DND-41 (cell line): ENCODE measurements at regions not wholly inside any gene's neighbourhood (a gene's known extent, or its start where the extent isn't known, plus 50 kb on each side); places are given as distances from the start of the nearest gene placed in this dataset.

Experiments
- ATAC-seq: fragments of 200-7000 bp; cut with Tn5 transposase; 3 replicates; pipeline ENCODE4 v1.9.1; 2021; ENCODE audit warnings: low read depth; ENCODE audit not compliant: insufficient read depth
- DNase-seq: peaks from one replicate; pipeline ENCODE4 v3.0.0-alpha.2; 2020
- H2AFZ ChIP-seq: 2 replicates; pipeline ENCODE4 v1.6.0; 2012; ENCODE audit warnings: low read depth, low read length
- H3K27ac ChIP-seq: 2 replicates; pipeline ENCODE4 v1.5.1; 2012; ENCODE audit warnings: low read length, inconsistent platforms
- H3K27me3 ChIP-seq: fragments of 200-600 bp; sonication (generic); 2 replicates; pipeline ENCODE4 v1.6.0; 2012; ENCODE audit warnings: low read length, mild to moderate bottlenecking, inconsistent platforms; ENCODE audit not compliant: insufficient read depth, poor library complexity
- H3K36me3 ChIP-seq: 2 replicates; pipeline ENCODE4 v1.5.1; 2012; ENCODE audit warnings: low read length, inconsistent platforms; ENCODE audit not compliant: insufficient read depth
- H3K4me1 ChIP-seq: 2 replicates; pipeline ENCODE4 v1.5.1; 2012; ENCODE audit warnings: mild to moderate bottlenecking, low read length; ENCODE audit not compliant: insufficient read depth
- H3K4me2 ChIP-seq: 2 replicates; pipeline ENCODE4 v1.6.0; 2012; ENCODE audit warnings: mild to moderate bottlenecking, moderate library complexity, low read length, inconsistent platforms; ENCODE audit not compliant: insufficient read depth
- H3K4me3 ChIP-seq, 2 experiments: fragments of 200-600 bp in 1 of 2; shearing (Covaris generic) in 1 of 2; 2 replicates each; pipeline ENCODE4 v1.5.1; 2012 to 2016; ENCODE audit warnings: inconsistent platforms in 2 of 2, low read length in 2 of 2, mild to moderate bottlenecking in 2 of 2, low read depth in 1 of 2, moderate library complexity in 1 of 2
- H3K79me2 ChIP-seq: 2 replicates; pipeline ENCODE4 v1.6.0; 2012; ENCODE audit warnings: low read length, inconsistent platforms; ENCODE audit not compliant: insufficient read depth
- H3K9ac ChIP-seq: 2 replicates; pipeline ENCODE4 v1.6.0; 2012; ENCODE audit warnings: low read depth, mild to moderate bottlenecking, inconsistent platforms, low read length, moderate library complexity
- H3K9me3 ChIP-seq: 2 replicates; pipeline ENCODE4 v1.5.1; 2012; ENCODE audit warnings: low read length, moderate library complexity, mild to moderate bottlenecking, inconsistent platforms; ENCODE audit not compliant: insufficient read depth, severe bottlenecking
- H4K20me1 ChIP-seq: 2 replicates; pipeline ENCODE4 v1.6.0; 2012; ENCODE audit warnings: low read length; ENCODE audit not compliant: insufficient read depth
- EZH2 ChIP-seq: IDR thresholded peaks from 3 replicates; pipeline ENCODE4 v1.6.1; 2012; ENCODE audit warnings: borderline replicate concordance, low read depth, mild to moderate bottlenecking, moderate library complexity, low read length, inconsistent platforms; ENCODE audit not compliant: severe bottlenecking
- TF ChIP-seq, protein P1 (sequence below): IDR thresholded peaks from 2 replicates; pipeline ENCODE4 v1.5.1; 2012; ENCODE audit warnings: borderline replicate concordance, low read length, moderate library complexity, mild to moderate bottlenecking; ENCODE audit not compliant: poor library complexity, severe bottlenecking; ENCODE audit errors: extremely low read depth

- H4K20me1 ChIP-seq = no peaks in the 10 kb centered on the region
- H3K79me2 ChIP-seq = no peaks in the 10 kb centered on the region
- no peak overlapping the region for H3K27ac ChIP-seq
- no peaks in the 10 kb centered on the region for H3K27me3 ChIP-seq
- H3K4me1 ChIP-seq = no peaks in the 10 kb centered on the region
- no peak overlapping the region for H3K4me2 ChIP-seq
- ATAC-seq = no peak
- no peak overlapping the region for H2AFZ ChIP-seq
- H3K9me3 ChIP-seq = no peaks in the 10 kb centered on the region
- TF ChIP-seq, protein P1, sequence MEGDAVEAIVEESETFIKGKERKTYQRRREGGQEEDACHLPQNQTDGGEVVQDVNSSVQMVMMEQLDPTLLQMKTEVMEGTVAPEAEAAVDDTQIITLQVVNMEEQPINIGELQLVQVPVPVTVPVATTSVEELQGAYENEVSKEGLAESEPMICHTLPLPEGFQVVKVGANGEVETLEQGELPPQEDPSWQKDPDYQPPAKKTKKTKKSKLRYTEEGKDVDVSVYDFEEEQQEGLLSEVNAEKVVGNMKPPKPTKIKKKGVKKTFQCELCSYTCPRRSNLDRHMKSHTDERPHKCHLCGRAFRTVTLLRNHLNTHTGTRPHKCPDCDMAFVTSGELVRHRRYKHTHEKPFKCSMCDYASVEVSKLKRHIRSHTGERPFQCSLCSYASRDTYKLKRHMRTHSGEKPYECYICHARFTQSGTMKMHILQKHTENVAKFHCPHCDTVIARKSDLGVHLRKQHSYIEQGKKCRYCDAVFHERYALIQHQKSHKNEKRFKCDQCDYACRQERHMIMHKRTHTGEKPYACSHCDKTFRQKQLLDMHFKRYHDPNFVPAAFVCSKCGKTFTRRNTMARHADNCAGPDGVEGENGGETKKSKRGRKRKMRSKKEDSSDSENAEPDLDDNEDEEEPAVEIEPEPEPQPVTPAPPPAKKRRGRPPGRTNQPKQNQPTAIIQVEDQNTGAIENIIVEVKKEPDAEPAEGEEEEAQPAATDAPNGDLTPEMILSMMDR = no peak
- no peak for DNase-seq
- no peaks in the 10 kb centered on the region for H3K36me3 ChIP-seq
- no peak overlapping the region for H3K4me3 ChIP-seq
- no peak overlapping the region for H3K9ac ChIP-seq
These were observed 348.0 kb downstream of the PTPRU start for GRCh38 chr1:29584362-29584761.

DNA sequence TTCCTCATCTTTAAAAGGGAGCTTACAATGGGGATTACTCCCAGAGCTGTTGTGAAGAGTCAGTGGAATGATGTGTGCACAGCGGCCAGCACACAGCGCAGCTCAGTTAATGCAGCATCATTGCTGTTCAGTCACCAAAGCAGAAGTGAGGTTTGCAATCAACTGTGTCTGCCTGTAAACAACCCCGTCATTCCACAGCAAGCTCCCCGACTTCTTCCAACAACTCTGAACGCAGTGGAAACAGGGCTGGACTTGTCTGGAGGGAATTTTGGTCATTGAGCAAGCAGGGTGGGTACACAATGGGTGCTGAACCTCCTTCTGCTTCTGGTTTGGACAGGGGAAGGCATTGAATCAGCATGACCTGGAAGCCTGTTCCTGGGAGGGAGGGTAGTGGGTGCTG, 347.4 kb downstream of the PTPRU start:
- Histone ChIP-seq H3K36me3 (no peaks in the 10 kb centered on the region), H3K27ac (no peak overlapping the region), H3K4me3 (no peak overlapping the region), H3K9me3 (no peaks in the 10 kb centered on the region), H3K4me2 (no peak overlapping the region), H3K4me1 (no peaks in the 10 kb centered on the region), H3K27me3 (no peaks in the 10 kb centered on the region), H3K9ac (no peak overlapping the region), H2AFZ (no peak overlapping the region), H4K20me1 (no peaks in the 10 kb centered on the region), H3K79me2 (no peaks in the 10 kb centered on the region)
- ATAC-seq (no peak), DNase-seq (no peak)
- TF ChIP-seq, protein P1 = no peak
- TF ChIP-seq EZH2 = no peak

DNA sequence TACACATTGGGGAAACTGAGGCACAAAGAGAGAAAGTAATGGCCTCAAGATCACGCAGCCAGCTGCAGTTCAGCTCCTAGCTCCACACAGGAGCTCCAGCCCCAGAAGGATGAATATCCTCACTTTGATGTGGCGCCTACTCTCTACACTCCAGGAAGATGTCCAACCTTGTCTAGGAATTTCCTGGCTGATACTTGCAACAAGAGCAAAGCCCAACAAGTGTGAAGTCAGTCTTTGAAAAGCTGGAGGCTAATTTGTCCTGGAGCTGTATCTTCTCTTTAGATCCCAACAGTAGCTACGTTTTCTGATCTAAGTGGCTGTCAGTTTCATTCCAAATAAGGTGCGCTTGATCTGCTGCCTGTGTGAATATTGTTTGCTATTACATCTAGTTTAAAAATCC, 344.9 kb downstream of the PTPRU start:
- no peaks in the 10 kb centered on the region for H3K27me3 ChIP-seq
- H3K79me2 ChIP-seq = no peaks in the 10 kb centered on the region
- no peaks in the 10 kb centered on the region for H4K20me1 ChIP-seq
- H3K9me3 ChIP-seq = no peaks in the 10 kb centered on the region
- no peaks in the 10 kb centered on the region for H3K4me1 ChIP-seq
- DNase-seq = no peak
- H3K4me2 ChIP-seq = no peak overlapping the region
- H3K9ac ChIP-seq = no peak overlapping the region
- no peak overlapping the region for H3K4me3 ChIP-seq
- TF ChIP-seq, protein P1 = no peak
- TF ChIP-seq EZH2 = no peak
- H3K36me3 ChIP-seq = no peaks in the 10 kb centered on the region
- no peak overlapping the region for H2AFZ ChIP-seq
- no peak for ATAC-seq
- H3K27ac ChIP-seq = no peak overlapping the region

GRCh38 chr1:29579821-29580425, 343.6 kb downstream of the PTPRU start:
- Histone ChIP-seq H3K4me2 (no peak overlapping the region), H3K4me3 (no peak overlapping the region), H3K79me2 (no peaks in the 10 kb centered on the region), H3K4me1 (no peaks in the 10 kb centered on the region), H2AFZ (no peak overlapping the region), H3K27ac (no peak overlapping the region), H3K27me3 (no peaks in the 10 kb centered on the region), H3K36me3 (no peaks in the 10 kb centered on the region), H3K9ac (no peak overlapping the region), H3K9me3 (no peaks in the 10 kb centered on the region), H4K20me1 (no peaks in the 10 kb centered on the region)
- DNase-seq (no peak), ATAC-seq (no peak)
- TF ChIP-seq, protein P1 = no peak
- no peak for TF ChIP-seq EZH2
